Panc1 (cell line): ENCODE measurements at regions not wholly inside any gene's neighbourhood (a gene's known extent, or its start where the extent isn't known, plus 50 kb on each side); places are given as distances from the start of the nearest gene placed in this dataset.

Experiments used
- ATAC-seq: fragments of 200-7000 bp; cut with Tn5 transposase; 2 replicates; pipeline ENCODE4 v1.9.1; 2020; ENCODE audit warnings: mild to moderate bottlenecking, moderate library complexity
- BruUV-seq: library from RNA; stranded (reverse); fragments of 400-500 nt; replicated peaks from 2 replicates; lab custom pipeline; 2021; lab: Mats Ljungman, UMichigan
- CTCF ChIA-PET: fragments of 300-600 bp; sonication (Branson Sonifier 250); formaldehyde crosslinking; loops from one replicate; lab custom pipeline; 2022; ENCODE audit warnings: antibody characterized with exemption; lab: Charles Lee
- POLR2A ChIA-PET: fragments of 300-600 bp; sonication (Branson Sonifier 250); formaldehyde crosslinking; loops from one replicate; lab custom pipeline; 2022; ENCODE audit warnings: antibody characterized with exemption; lab: Charles Lee
- DNase-seq: peaks from one replicate; pipeline ENCODE4 v3.0.0-alpha.2; 2010; ENCODE audit warnings: low read depth, low spot score
- H3K27ac ChIP-seq: 2 replicates; pipeline ENCODE4 v1.5.1; 2011; ENCODE audit warnings: mild to moderate bottlenecking, low read length, inconsistent platforms
- H3K27me3 ChIP-seq: fragments of 200-500 bp; sonication (Bioruptor generic); 2 replicates; pipeline ENCODE4 v1.6.0; 2014; ENCODE audit warnings: low read length, inconsistent platforms; ENCODE audit not compliant: control insufficient read depth, insufficient read depth
- H3K36me3 ChIP-seq: fragments of 200-500 bp; sonication (Bioruptor generic); 2 replicates; pipeline ENCODE4 v1.5.1; 2014; ENCODE audit warnings: inconsistent platforms, mild to moderate bottlenecking, low read length, moderate library complexity; ENCODE audit not compliant: control insufficient read depth, insufficient read depth
- H3K4me1 ChIP-seq: 2 replicates; pipeline ENCODE4 v1.5.1; 2011; ENCODE audit warnings: inconsistent platforms, mild to moderate bottlenecking, low read length, moderate library complexity; ENCODE audit not compliant: control insufficient read depth, insufficient read depth
- H3K4me3 ChIP-seq, 2 experiments: 2 replicates each; pipeline ENCODE4 v1.5.1; 2011 to 2012; ENCODE audit warnings: low read depth in 2 of 2, low read length in 2 of 2, mild to moderate bottlenecking in 2 of 2, inconsistent platforms in 1 of 2, moderate library complexity in 1 of 2
- H3K9me3 ChIP-seq: fragments of 200-500 bp; sonication (Bioruptor generic); 2 replicates; pipeline ENCODE4 v1.5.1; 2014; ENCODE audit warnings: low read depth, mild to moderate bottlenecking, inconsistent platforms, low read length, moderate library complexity; ENCODE audit not compliant: control insufficient read depth, insufficient read depth
- CTCF ChIP-seq: fragments of 450-650 bp; IDR thresholded peaks from 2 replicates; pipeline ENCODE4 v1.5.1; 2017; ENCODE audit warnings: mild to moderate bottlenecking
- POLR2AphosphoS5 ChIP-seq: IDR thresholded peaks from 2 replicates; pipeline ENCODE4 v1.6.1; 2012; ENCODE audit warnings: mild to moderate bottlenecking, low read depth, low read length, moderate library complexity
- REST ChIP-seq, 2 experiments: IDR thresholded peaks; 2 replicates each; pipeline ENCODE4 v1.6.1; 2011 to 2012; ENCODE audit warnings: low read depth in 2 of 2, control low read depth in 1 of 2, low read length in 1 of 2, mild to moderate bottlenecking in 1 of 2, moderate library complexity in 1 of 2; ENCODE audit not compliant: insufficient read depth in 1 of 2
- SIN3A ChIP-seq: IDR thresholded peaks from 2 replicates; pipeline ENCODE4 v1.6.1; 2012; ENCODE audit warnings: low read depth, mild to moderate bottlenecking, low read length, moderate library complexity, borderline replicate concordance; ENCODE audit not compliant: insufficient read depth
- TCF7L2 ChIP-seq: IDR thresholded peaks from 2 replicates; pipeline ENCODE4 v1.6.1; 2011; ENCODE audit warnings: mild to moderate bottlenecking, low read depth, low read length, inconsistent platforms
- in situ Hi-C: cut with HindIII; loops from 2 replicates; pipeline ENCODE4 v1.10.0; 2016; ENCODE audit warnings: low sequenced_read_pairs, low pct_unique_long_range_greater_than_20kb
- intact Hi-C: fragments of 100-400 bp; cut with micrococcal nuclease; formaldehyde crosslinking; loops from one replicate; pipeline ENCODE4 v1.10.0; 2022; ENCODE audit not compliant: unreplicated experiment

- DNase-seq = no peak
- no peak for TF ChIP-seq TCF7L2
- TF ChIP-seq CTCF = no peak
- no peak for TF ChIP-seq REST (IDR thresholded peaks at IDR 0.05; ENCODE audit: insufficient read depth in 1 of 2, low read depth in 2 of 2, low read length in 1 of 2)
- no peak for TF ChIP-seq SIN3A
- TF ChIP-seq POLR2AphosphoS5 = no peak
- H3K4me1 ChIP-seq = no peaks in the 10 kb centered on the region
- BruUV-seq = no TSS peak
- intact Hi-C loops = no loop called here
- CTCF ChIA-PET = no interaction called here
- H3K9me3 ChIP-seq = no peaks in the 10 kb centered on the region
- POLR2A ChIA-PET = no interaction called here
- no peak for ATAC-seq
- no peak overlapping the region for H3K4me3 ChIP-seq
- no peaks in the 10 kb centered on the region for H3K36me3 ChIP-seq
- in situ Hi-C loops = no loop called here
- no peaks in the 10 kb centered on the region; the same call in 1 of the 2 replicates for H3K27me3 ChIP-seq
- no peak overlapping the region for H3K27ac ChIP-seq
Observed at GRCh38 chr12:113660936-113661335, 189.3 kb upstream of the LHX5 start.

- ATAC-seq = no peak
- ChIA-PET POLR2A (no interaction called here), CTCF (no interaction called here)
- in situ Hi-C loops = no loop called here
- Histone ChIP-seq H3K27ac (no peak overlapping the region), H3K4me3 (no peak overlapping the region), H3K4me1 (no peaks in the 10 kb centered on the region), H3K36me3 (no peaks in the 10 kb centered on the region), H3K9me3 (no peaks in the 10 kb centered on the region), H3K27me3 (no peaks in the 10 kb centered on the region; the same call in 1 of the 2 replicates)
- DNase-seq = no peak
- TF ChIP-seq SIN3A (no peak), TCF7L2 (no peak), CTCF (no peak), REST (IDR thresholded peaks at IDR 0.05; ENCODE audit: insufficient read depth in 1 of 2, low read depth in 2 of 2, low read length in 1 of 2) (no peak), POLR2AphosphoS5 (no peak)
- intact Hi-C loops = no loop called here
- no TSS peak for BruUV-seq
Observed at GRCh38 chr12:113659416-113659815, 187.7 kb upstream of the LHX5 start.
